HG03457 (cell line): ENCODE measurements at regions not wholly inside any gene's neighbourhood (a gene's known extent, or its start where the extent isn't known, plus 50 kb on each side); places are given as distances from the start of the nearest gene placed in this dataset.
"Not testable (repeated sequence)": the region's sequence is repeated elsewhere in the genome, so short reads cannot be mapped to it uniquely, and the experiment has no call there.

Experiments used
- ATAC-seq: cut with Tn5 transposase; IDR thresholded peaks from one replicate; pipeline ENCODE4 v1.9.1; 2021; ENCODE audit warnings: moderate number of reproducible peaks; ENCODE audit not compliant: unreplicated experiment

DNA sequence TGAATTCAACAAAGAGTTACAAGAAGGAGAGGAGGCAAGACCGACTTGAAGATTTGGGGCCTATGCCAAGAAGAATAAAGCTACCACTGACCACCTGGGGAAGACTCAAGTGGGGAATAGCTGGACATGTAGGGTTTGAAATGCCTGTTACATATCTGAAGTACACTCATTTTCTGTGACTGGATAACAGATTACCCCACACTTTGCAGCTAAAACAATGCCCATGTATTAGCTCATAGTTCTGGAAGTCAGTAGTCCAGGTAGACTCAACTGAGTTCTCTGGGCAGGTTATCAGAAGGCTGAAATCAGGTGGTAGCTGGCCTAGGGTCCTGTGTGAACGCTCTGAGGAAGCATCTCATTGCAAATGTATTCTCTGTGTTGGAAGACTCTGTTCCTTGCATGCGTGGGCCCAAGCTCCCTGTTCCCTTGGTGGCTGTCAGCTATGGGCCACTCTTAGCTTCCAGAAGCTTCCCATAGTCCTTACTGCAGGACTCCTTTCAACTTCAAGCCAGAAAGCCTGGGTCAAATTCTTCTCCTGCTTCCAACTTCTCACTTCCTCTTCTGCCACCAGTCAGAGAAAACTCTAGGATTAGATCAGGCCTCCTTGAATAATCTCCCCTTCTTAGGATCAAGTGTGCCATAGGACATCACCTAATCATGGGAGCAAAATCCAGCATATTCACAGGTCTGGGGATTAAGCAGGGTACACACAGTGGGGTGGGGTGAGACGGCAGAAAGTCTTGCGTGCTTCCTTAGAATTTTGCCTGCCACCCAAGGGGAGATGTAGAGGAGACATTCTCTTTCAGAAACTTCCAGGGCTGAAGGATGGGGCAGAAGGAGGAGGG lies 187.8 kb downstream of the SHQ1 start:
- no peak for ATAC-seq

DNA sequence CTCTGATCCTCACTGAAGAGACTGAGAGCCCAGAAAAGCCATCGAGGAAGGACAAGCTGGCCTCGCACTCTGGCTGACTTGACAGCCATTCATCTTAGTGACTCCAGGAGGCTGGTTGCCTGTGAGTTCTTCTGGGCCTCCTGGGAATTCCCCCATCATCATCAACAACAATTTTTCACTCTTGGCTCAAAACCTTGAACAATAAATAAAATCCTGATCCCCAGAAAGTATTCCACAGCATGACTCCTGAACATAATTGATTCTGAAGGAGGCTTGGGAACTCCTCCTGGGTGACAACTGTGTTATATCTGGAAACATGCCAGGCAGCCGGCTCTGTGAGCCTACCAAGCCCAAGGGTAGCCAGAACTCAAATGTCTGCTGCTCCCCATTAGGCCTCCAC lies 188.6 kb downstream of the SHQ1 start:
- ATAC-seq, result no peak

DNA sequence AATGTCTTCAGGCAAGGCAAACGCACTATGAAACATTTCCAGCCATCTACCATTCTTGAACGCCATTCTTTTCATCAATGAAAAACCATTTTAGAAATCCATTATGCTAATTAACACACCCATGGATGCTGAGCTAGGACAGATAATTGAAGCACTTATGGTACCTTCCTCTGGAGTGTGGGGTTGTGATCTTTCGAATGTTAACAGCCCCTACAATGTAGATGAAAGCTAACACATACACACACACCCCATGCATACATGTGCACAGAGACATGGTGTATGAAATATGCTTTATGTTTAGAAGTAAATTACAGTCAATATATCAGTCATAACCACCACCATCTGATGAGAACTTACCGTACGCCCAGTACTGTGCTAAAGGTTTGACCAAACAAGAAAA lies 189.1 kb downstream of the SHQ1 start:
- no peak for ATAC-seq

DNA sequence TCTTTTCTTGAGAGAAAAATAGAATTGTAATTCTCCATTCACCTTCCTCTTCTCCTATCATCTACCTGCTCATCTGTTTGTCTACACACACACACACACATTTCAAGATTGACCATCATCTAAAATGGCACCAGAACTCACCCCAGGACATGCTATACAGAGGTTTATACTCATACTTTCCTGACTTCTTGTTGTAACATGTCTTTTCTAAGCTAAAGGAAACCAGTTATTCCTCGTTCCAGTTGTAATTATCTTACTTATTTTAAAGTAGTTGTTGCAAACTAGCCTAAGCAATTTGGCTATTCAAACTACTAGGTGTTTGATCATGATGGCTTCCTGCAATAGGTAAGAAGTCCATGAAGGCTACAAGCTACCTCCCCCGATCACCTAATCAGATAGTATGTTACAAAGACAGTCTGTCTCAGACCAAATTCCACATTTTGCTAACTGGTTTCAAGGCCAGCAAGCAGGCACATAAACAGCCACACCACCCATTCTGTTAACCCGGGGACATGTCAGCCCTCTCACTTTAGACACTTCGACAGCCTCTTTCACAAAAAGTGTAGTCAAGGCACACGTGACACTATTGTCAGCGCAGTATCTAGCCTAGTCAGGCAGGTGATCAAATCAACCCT lies 189.7 kb downstream of the SHQ1 start:
- no peak for ATAC-seq

DNA sequence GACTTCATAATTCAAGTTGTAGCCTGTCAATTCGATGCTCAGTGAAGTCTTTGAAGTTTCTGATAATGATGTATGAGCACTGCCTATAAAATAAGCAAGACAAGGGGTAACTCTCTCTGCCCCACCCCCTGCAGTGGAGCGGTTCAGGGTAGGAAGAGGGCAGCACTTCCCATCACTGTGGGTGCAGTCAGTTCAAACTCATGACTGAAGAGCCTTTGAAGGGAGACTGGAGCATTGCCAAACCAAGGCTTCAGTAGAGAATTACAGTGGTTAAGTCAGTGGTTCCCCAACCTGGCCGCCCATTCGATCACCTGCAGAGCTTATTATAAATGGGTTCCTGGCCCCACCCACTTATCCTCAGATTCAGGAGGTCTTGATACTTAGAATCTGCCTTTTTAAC lies 190.6 kb downstream of the SHQ1 start:
- ATAC-seq, result no peak

DNA sequence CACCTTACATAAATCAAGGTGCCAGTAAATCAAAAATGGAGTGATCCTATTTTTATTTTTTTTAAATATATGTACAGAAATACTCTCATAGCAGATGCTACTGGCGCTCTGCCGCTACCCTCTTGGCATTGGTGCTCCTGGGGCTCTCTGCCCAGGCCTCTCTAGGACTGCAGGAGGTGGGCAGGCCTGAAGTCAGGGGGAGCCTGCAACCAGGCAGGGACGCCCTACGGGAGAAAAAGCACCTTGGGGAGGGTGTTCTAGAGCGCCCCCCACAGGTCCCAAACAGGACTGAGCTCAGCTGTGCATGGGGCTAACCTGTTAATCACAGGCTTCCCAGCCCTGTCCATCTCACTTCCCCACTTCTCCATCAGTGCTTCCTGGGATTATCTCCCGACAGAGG lies 192.5 kb downstream of the SHQ1 start:
- no peak for ATAC-seq

DNA sequence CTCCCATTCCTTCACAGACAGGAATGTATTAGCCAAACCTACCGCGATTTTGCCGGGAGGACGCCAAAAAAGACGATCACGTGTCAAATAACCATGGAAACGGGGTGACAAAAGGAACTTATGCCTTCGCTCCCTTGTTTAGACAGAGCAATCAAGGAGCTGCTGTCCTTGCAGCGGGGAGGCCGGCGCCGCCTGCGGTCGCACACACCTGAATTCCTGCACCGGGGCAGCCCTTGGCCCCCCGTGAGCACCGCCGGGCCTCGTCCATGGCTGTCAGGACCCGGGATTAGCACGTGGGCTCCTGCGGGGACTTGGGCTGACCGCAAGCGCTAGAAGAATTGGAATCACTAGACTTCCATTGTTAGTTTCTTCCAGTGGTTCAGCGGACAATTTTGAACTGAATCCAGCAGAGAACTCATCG lies 193.1 kb downstream of the SHQ1 start:
- no peak for ATAC-seq

DNA sequence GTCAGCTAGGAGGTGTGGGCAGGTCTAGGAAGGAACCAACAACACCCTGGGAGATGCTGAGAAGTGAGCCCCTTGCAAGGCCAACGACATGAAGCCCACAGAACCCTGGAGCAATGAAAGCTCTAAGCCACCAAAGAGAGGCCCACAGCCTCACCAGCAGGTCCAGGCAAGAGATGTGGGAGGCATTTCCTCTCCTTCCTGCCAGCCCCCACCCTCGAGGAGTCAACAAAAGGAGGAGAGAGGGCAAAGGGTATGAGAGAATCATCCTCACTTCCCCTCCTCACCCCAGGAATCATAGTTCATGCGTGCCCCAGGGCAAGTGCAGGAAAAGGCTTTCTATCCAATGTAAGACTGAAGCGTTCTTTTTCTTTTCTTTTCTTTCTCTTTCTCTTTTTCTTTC lies 195.8 kb downstream of the SHQ1 start:
- no peak for ATAC-seq

DNA sequence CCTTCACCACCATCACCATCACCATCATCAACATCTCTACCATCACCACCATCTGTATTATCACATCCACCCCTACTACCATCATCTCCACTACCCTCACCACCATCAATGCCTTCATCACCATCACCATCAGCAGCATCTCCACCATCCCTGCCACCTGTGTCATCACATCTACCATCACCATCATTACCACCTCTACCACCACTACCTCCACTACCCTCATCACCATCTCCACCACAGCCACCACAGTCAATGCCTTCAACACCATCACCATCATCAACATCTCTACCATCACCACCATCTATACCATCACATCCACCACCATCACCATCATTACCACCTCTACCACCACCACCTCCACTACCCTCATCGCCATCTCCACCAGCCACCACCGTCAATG lies 196.7 kb downstream of the SHQ1 start:
- ATAC-seq, result no peak

DNA sequence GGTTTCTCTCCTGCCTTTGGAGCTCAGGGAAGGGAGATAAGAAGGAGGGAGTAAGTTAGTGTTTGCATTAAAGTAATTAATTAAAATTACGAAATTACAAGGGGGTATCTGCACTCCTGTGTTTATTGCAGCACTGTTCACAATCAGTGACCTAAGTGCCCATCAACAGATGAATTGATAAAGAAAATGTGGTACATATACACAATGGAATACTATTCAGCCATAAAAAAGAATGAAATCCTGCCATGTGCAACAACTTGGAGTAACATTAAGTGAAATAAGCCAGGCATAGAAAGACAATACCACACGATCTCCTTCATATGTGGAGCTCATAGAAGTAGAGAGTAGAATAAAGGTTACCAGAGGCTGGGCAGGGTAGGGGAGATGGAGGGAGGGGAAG lies 202.0 kb downstream of the SHQ1 start:
- no peak for ATAC-seq

DNA sequence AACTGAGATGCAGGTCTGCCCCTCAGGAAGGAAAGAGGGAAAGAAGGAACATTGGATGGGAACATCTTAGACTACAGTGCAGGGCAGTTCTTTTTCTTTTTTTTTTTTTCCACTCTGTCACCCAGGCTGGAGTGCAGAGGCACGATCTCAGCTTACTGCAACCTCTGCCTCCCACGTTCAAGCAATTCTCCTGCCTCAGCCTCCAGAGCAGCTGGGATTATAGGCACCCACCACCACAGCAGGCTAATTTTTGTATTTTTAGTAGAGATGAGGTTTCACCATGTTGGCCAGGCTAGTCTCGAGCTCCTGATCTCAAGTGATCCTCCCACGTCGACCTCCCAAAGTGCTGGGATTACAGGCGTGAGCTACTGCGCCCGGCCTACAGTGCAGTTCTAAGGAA lies 204.6 kb downstream of the SHQ1 start:
- ATAC-seq, result not testable (repeated sequence)

DNA sequence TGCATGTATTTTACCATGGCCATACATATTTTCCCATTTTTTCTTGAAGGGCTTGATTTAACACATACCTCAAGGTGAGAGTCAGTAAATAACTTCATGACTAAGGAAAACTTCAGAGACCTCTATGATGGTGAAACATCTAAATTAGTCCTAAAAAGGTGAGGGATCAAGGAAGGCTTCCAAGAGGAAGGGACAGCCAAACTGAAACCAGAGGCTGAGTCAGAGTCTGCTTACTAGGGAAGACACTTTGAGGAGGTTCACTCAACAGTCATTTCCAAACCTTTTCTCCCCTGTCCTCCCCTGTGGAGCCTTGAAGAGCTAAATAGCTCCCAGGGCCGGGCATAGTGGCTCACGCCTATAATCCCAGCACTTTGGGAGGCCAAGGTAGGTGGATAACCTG lies 206.6 kb downstream of the SHQ1 start:
- no peak for ATAC-seq

DNA sequence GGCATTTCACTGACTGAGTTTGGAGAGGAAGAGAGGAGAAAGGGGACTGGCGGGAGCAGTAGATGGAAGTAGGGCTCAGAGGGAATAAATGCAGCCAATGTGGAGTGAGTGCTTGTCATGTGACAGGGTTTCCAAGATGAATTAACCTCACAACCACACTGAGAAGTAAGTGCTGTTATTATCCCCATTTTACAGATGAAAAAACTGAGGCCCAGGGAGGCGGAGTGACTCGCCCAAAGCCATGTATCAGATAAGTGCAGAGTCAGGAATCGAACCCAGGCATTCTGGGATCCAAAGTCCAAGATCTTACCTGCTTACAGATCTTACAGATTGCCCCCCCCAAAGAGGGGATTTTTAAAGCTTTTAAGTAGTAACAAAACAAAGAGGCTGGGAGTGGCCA lies 207.2 kb downstream of the SHQ1 start:
- ATAC-seq, result no peak

DNA sequence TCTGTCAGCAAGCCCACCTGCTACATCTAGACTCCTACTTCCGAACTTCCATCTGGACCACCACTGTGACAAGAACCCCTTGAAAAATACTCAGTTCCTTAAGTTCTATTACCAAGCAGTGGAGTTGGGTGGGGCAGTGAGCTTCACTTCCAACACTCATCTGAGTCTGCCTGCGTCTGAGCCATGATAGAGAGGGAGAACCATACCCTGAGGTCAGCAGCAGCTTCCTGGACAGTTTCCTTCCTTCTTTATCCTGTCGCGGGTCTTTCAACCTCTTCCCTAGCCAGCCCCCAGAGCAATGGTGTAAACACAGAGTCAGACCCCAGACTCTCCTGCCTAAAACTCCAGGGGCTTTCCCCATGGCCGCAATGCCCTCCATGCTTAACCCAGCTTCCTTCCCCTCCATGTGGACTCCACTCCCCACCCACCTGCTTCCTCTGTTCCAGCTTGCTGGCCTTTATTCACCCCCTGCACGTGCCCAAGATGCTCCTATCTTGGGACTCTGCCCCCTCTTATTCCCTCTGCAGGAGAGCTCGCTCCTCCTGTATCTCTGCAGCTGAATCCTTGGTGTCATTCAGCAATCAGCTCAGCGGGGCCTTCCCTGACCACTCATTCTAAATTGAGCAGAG lies 211.2 kb downstream of the SHQ1 start:
- no peak for ATAC-seq

DNA sequence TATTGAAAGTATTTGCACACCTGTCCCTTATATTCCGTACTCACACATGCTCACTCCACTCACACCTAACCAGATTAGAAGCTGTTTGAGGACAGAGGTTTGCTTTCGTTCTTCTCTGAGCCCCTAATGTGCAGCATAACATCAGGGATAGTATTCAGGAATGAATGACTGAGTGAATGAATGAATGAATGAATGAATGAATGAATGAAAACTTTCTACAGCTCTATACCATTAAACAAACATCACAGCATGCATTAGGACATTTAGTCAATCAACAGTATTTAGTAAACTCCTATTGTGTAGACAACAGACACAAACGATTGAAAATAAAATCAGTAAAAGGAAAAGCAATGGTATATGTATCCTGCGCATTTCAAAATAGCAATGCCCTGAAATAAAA lies 212.7 kb downstream of the SHQ1 start:
- ATAC-seq, result no peak

DNA sequence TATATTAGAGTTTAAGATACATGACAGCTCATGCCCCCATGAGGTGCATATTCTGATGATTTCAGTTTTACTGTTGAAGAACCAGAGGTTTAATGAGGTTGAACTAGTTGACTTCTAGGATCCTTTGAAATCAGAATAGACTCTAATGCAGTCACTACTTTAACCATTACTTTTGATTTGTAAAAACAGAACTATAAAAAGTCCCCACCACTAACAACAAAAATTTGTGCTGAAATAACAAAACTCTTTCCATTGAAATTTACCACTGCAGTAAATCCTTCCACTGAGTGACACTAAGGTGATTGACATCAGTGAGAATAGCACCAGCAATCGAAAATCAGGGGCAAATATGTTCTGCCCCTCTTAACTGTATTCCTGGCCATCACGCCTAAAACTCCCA lies 214.1 kb downstream of the SHQ1 start:
- peak; percentile 49 for ATAC-seq

DNA sequence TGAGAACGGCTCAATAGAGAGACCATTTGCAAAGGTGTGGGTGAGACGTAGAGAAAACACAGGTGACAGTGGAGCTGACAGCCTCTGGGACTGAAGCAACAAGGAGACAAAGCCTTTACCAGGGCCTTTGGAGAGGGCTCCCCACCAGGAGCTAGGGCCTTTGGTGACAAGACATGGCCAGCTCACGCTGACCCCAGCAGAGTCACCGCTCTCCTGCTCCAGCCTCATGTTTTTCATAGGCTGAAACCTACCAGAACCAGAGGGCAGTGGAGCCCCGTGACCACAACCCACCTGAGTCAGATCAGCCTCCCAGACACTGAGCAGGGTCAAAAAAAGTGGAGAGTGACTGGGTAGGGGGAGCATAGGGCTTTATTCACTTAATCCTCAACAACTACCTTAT lies 214.7 kb downstream of the SHQ1 start:
- ATAC-seq, result no peak

DNA sequence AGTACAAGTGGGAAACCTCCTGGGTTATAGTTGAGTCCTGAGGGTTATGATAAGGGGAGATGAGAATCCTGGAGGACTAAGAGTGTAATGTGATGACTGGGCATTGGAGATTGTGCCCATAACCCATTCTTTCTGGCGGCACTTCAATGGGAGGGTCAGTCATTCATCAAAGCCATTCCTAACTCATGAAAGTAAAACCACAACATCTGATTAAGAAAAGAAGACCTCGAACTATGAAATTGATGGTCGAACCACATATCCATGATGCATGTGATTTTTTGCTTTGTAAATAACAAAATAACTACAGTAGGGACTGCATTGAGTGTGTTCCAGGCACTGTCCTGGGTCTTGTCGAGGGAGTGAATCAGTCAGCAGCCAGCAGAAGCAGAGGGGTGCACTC lies 215.1 kb downstream of the SHQ1 start:
- ATAC-seq, result no peak

DNA sequence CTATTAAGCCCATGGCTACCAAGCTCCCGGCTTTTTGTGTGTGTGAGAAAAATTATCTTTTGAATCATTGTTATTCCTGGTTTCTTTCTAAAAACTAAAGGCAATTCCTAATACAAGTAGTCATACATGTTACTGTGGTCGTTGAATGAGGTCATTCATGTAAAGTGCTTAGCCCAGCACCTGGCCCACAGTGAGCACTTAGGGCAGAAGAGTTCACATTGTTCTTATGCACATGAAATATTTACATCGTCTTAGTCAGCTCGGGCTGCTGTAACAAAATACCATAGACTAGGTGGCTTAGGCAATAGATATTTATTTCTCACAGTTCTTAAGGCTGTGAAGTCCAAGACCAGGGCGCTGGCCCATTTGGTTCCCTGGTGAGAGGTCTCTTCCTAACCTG lies 216.1 kb downstream of the SHQ1 start:
- ATAC-seq, result no peak

DNA sequence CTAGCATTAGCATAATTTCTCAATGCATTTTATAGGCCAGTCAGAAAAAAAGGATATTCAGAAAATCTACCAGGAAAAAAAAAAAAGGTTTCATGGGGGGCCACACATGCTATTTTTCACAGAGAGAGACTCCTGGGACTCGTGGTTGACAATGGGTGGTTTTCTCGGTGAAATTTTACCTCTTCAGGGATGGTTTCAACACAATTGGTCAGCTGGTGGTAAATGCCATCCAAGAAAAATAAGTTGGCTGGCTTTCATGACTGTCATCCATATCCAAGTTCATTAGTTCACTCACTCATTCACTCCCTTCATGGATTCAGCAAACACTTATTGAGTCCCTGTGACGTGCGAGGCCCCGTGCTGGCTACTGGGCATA lies 217.3 kb downstream of the SHQ1 start:
- ATAC-seq, result no peak

DNA sequence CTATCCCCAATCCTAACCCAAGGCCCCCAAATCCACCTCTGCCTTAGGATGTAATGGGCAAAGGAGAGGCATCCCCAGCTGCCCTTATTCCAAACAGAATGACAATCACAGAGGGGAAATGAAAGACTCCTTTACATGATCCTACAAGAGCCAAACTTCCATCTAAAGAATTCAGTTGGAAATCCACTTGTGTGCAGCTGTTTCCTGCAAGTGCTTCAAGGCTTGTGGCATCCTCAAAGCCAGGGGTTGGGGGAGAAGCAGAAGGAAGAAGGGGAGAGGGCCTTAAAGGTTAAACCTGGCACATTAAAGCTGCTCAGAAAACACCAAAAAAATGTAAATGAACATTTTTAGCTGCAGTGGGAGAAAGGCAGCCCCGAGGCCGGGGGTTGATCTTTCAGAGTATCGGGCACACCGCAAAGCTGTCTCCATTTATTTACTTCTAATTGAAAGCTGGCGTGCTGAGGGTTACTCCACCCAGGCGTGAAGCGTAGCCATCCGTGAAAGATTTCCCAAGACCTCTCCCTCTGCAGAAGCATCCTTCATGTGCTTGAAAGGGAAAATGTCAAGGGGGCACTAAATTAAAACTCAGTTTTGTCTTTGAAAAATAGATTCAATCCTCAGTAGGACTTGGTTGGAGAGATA lies 217.8 kb downstream of the SHQ1 start:
- no peak for ATAC-seq

DNA sequence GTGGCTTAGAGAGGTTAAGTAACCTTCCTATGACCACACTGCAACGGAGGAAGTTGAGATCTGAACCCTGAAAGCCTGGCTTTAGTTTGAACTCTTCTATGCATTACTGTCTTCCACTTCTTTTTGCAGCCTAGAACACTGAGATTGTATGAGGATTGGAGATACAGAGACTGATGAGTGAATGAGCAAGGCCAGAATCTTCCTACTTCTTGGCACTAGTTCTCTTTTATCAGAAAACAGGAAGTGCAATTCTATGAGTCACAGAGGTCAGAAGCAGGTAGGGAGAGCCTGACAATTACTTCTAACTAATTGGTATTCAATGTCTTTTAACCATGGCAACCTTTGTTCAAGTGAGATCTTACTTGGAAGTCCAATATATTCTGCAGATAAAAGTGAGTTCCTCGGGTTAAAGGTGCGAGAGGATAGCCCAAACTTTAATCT lies 219.0 kb downstream of the SHQ1 start:
- no peak for ATAC-seq
